Ovary (tissue), 7 donors: ENCODE measurements at regions not wholly inside any gene's neighbourhood (a gene's known extent, or its start where the extent isn't known, plus 50 kb on each side); places are given as distances from the start of the nearest gene placed in this dataset.

Source experiments
- DNase-seq, 5 donors: peaks; one replicate each; pipeline ENCODE4 v3.0.0-alpha.2; 2019 to 2020
- H3K27ac ChIP-seq, 2 donors: fragments of 200-600 bp; one replicate each; pipeline versions ENCODE4 v1.5.1 to v1.8.0; 2019 to 2022
- H3K27me3 ChIP-seq: fragments of 200-600 bp; one replicate; pipeline ENCODE4 v1.8.0; 2022
- H3K36me3 ChIP-seq: fragments of 200-600 bp; sonication (generic); one replicate; pipeline ENCODE4 v1.5.1; 2019
- H3K4me1 ChIP-seq: one replicate; pipeline ENCODE4 v1.8.1; 2013; ENCODE audit warnings: mild to moderate bottlenecking, moderate library complexity; ENCODE audit not compliant: insufficient read depth
- H3K4me3 ChIP-seq: fragments of 200-600 bp; sonication (generic); one replicate; pipeline ENCODE4 v1.5.1; 2017
- H3K9me3 ChIP-seq, 2 donors: fragments of 200-600 bp in 1 of 2; sonication (generic) in 1 of 2; one replicate each; pipeline versions ENCODE4 v1.5.1 to v1.8.1; 2013 to 2019; ENCODE audit warnings: mild to moderate bottlenecking in 1 of 2, moderate library complexity in 1 of 2
- EP300 ChIP-seq: sonication (generic); formaldehyde crosslinking; IDR thresholded peaks from one replicate; pipeline ENCODE4 v1.6.1; 2017; ENCODE audit warnings: antibody characterized with exemption
- POLR2A ChIP-seq: fragments of 450-650 bp; IDR thresholded peaks from one replicate; pipeline ENCODE4 v1.6.1; 2017; ENCODE audit warnings: antibody characterized with exemption, mild to moderate bottlenecking, moderate library complexity
- WGBS, 3 donors: extraction: QIAGEN DNeasy Blood & Tissue Kit in 1 of 3; methylation state at CpG; one replicate each; pipeline versions ENCODE4 v1.1.5 to v1.1.7; 2013 to 2017; 5-methylcytosine and 5-hydroxymethylcytosine counted together
- intact Hi-C, 4 donors: fragments of 100-400 bp; cut with DNase I; formaldehyde crosslinking; loops; one replicate each; pipeline versions ENCODE4 v1.11.0 to v1.15.1; 2022 to 2023
- TF ChIP-seq, protein P1 (sequence below), 3 donors: fragments of 450-650 bp in 2 of 3; fragments of 200-600 bp in 1 of 3; IDR thresholded peaks; one replicate each; pipeline versions ENCODE4 v1.5.1 to v1.8.0; 2016 to 2022; ENCODE audit warnings: antibody characterized with exemption in 3 of 3, mild to moderate bottlenecking in 1 of 3
- donor health status: DM: no; HTN: no; CAD: no; lungs with moderate emphysema.
- donor health status: DM: no; HTN: no; CAD: no.
- donor health status: Bipolar disorder and iron deficiency.
- donor health status: DM: no; HTN: no; CAD: no.
- donor health status: DM: yes; HTN: yes; CAD: no.

DNA sequence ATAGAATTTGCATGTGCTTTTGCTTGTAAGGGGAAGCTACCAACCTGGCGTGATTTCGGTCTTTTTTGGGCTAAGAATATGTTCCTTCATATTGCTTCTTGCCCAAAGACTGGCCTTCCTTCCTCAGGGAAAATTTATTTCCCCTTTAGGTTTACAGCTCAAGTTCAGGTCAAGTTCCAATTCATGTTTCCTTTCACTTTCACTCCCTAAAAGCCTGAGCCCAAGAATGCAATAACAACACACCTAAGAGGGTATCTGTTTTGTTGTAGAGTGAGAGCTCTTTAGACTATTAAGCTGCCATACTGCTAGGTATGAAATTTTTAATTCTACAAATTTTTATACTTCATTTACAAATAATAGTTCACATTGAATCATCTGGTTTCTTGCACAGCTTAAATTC, 299.6 kb downstream of the TLL1 start:
- Histone ChIP-seq H3K27ac (no peak overlapping the region), H3K36me3 (no peaks in the 10 kb centered on the region), H3K4me3 (no peak overlapping the region), H3K4me1 (no peaks in the 10 kb centered on the region), H3K9me3 (no peaks in the 10 kb centered on the region), H3K27me3 (no peaks in the 10 kb centered on the region)
- WGBS, 3 donors, result 39 to 90% (median 65%) methylated on average over 2 of the region's 2 CpGs
- TF ChIP-seq, protein P1, sequence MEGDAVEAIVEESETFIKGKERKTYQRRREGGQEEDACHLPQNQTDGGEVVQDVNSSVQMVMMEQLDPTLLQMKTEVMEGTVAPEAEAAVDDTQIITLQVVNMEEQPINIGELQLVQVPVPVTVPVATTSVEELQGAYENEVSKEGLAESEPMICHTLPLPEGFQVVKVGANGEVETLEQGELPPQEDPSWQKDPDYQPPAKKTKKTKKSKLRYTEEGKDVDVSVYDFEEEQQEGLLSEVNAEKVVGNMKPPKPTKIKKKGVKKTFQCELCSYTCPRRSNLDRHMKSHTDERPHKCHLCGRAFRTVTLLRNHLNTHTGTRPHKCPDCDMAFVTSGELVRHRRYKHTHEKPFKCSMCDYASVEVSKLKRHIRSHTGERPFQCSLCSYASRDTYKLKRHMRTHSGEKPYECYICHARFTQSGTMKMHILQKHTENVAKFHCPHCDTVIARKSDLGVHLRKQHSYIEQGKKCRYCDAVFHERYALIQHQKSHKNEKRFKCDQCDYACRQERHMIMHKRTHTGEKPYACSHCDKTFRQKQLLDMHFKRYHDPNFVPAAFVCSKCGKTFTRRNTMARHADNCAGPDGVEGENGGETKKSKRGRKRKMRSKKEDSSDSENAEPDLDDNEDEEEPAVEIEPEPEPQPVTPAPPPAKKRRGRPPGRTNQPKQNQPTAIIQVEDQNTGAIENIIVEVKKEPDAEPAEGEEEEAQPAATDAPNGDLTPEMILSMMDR (IDR thresholded peaks at IDR 0.05), result no peak
- TF ChIP-seq EP300 (no peak), POLR2A (no peak)
- DNase-seq, result no peak
- intact Hi-C loops, result loop anchor here in 1 of 4 donors (5.0 kb wide), 1 partner anchor 1245 kb away; no protein-coding TSS in a partner anchor

DNA sequence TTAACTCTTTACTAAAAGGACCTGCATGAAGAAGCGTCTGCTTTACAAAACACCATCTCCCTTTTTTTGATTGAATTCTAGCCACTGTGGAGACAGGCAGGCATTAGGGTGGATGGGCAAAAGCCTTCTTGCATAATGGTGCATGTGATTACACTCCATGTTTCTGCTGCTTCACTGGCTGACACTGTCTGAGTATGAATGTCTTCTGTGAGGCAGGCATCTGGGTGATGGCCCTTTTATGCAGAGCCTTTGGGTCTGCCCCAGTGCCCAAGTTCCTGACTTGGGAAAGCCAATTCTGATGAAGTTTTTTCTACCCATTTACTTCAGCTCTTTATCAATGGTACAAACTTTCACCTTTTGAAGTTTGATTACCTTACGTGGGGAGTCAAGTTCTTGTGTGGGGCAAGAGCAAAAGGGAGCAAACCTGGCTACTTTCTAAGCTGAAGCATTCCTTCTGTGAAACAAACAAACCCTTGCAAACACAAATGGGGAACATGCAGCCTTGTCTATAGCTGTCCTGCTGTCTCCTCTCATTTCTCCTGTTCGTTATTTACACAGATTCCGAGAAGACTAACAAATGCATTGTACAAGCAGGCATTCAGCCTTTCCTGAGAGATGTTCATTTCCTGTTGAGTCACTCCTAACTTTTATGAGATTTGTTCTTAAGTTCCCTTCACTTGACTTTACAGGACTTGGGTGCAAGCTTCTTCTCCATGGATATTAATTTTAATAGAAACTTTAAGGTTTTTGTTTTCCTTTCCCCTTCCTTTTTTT, 301.9 kb downstream of the TLL1 start:
- Histone ChIP-seq H3K9me3 (no peaks in the 10 kb centered on the region), H3K4me1 (no peaks in the 10 kb centered on the region), H3K27me3 (no peaks in the 10 kb centered on the region), H3K27ac (no peak overlapping the region), H3K4me3 (no peak overlapping the region), H3K36me3 (no peaks in the 10 kb centered on the region)
- 85 to 91% (median 86%) methylated on average over 4 of the region's 4 CpGs for WGBS, 3 donors
- intact Hi-C loops, result loop anchor here in 1 of 4 donors (5.0 kb wide), 1 partner anchor 1242 kb away; no protein-coding TSS in a partner anchor
- DNase-seq, result no peak
- TF ChIP-seq POLR2A (no peak), EP300 (no peak)
- TF ChIP-seq, protein P1 (IDR thresholded peaks at IDR 0.05), result no peak

GRCh38 chr4:166182145-166182544, 309.1 kb downstream of the TLL1 start:
- Histone ChIP-seq H3K36me3 (no peaks in the 10 kb centered on the region), H3K27me3 (no peaks in the 10 kb centered on the region), H3K9me3 (no peaks in the 10 kb centered on the region), H3K27ac (no peak overlapping the region), H3K4me3 (no peak overlapping the region), H3K4me1 (no peaks in the 10 kb centered on the region)
- intact Hi-C loops, result no loop called here
- WGBS, 3 donors, result 76 to 81% (median 80%) methylated on average over 2 of the region's 2 CpGs
- TF ChIP-seq EP300, result no peak
- TF ChIP-seq POLR2A, result no peak
- TF ChIP-seq, protein P1 (IDR thresholded peaks at IDR 0.05), result no peak
- DNase-seq, result no peak

- Histone ChIP-seq H3K4me1 (no peaks in the 10 kb centered on the region), H3K36me3 (no peaks in the 10 kb centered on the region), H3K27me3 (no peaks in the 10 kb centered on the region), H3K9me3 (no peaks in the 10 kb centered on the region), H3K4me3 (no peak overlapping the region), H3K27ac (no peak overlapping the region)
- intact Hi-C loops, result no loop called here
- TF ChIP-seq POLR2A, result no peak
- TF ChIP-seq, protein P1 (IDR thresholded peaks at IDR 0.05), result no peak
- no peak for TF ChIP-seq EP300
- no peak for DNase-seq
Observed at GRCh38 chr4:166195101-166195500, 322.1 kb downstream of the TLL1 start.
